Muscle layer of duodenum (tissue), 2 donors: ENCODE measurements at regions not wholly inside any gene's neighbourhood (a gene's known extent, or its start where the extent isn't known, plus 50 kb on each side); places are given as distances from the start of the nearest gene placed in this dataset.

Experiments used
- H3K27ac ChIP-seq: one replicate; pipeline ENCODE4 v1.7.0; 2013; ENCODE audit warnings: mild to moderate bottlenecking, low read length
- H3K27me3 ChIP-seq: one replicate; pipeline ENCODE4 v1.7.0; 2013; ENCODE audit warnings: low read depth, mild to moderate bottlenecking, control low read depth, low read length
- H3K36me3 ChIP-seq, 2 donors: one replicate each; pipeline ENCODE4 v1.7.0; 2013; ENCODE audit warnings: low read length in 2 of 2, control low read depth in 1 of 2, mild to moderate bottlenecking in 1 of 2; ENCODE audit not compliant: insufficient read depth in 2 of 2, control insufficient read depth in 1 of 2
- H3K4me1 ChIP-seq, 2 donors: one replicate each; pipeline ENCODE4 v1.7.0; 2013; ENCODE audit warnings: low read length in 2 of 2, mild to moderate bottlenecking in 2 of 2, control low read depth in 1 of 2, moderate library complexity in 1 of 2; ENCODE audit not compliant: insufficient read depth in 2 of 2, control insufficient read depth in 1 of 2
- H3K4me3 ChIP-seq, 2 donors: one replicate each; pipeline ENCODE4 v1.7.0; 2013; ENCODE audit warnings: low read length in 2 of 2, low read depth in 1 of 2, mild to moderate bottlenecking in 1 of 2
- H3K9me3 ChIP-seq, 2 donors: one replicate each; pipeline ENCODE4 v1.7.0; 2013; ENCODE audit warnings: low read length in 2 of 2, control low read depth in 1 of 2, mild to moderate bottlenecking in 1 of 2; ENCODE audit not compliant: control insufficient read depth in 1 of 2
- donor health status: healthy.

GRCh38 chr6:4010689-4011090, 68.2 kb downstream of the FAM217A start:
- Histone ChIP-seq H3K27me3 (no peaks in the 10 kb centered on the region), H3K27ac (no peak overlapping the region), H3K4me3 (no peak overlapping the region), H3K4me1 (peaks cover 0 to 11% of the 10 kb centered on the region in 2 donors), H3K9me3 (no peaks in the 10 kb centered on the region), H3K36me3 (no peaks in the 10 kb centered on the region)

- peaks cover 8 to 21% of the 10 kb centered on the region in 2 donors for H3K4me1 ChIP-seq
- no peak overlapping the region for H3K27ac ChIP-seq
- no peak overlapping the region for H3K4me3 ChIP-seq
- H3K9me3 ChIP-seq: no peaks in the 10 kb centered on the region
- H3K36me3 ChIP-seq: no peaks in the 10 kb centered on the region
- no peaks in the 10 kb centered on the region for H3K27me3 ChIP-seq
Observed at GRCh38 chr6:4012826-4013225, 66.1 kb downstream of the FAM217A start.

DNA sequence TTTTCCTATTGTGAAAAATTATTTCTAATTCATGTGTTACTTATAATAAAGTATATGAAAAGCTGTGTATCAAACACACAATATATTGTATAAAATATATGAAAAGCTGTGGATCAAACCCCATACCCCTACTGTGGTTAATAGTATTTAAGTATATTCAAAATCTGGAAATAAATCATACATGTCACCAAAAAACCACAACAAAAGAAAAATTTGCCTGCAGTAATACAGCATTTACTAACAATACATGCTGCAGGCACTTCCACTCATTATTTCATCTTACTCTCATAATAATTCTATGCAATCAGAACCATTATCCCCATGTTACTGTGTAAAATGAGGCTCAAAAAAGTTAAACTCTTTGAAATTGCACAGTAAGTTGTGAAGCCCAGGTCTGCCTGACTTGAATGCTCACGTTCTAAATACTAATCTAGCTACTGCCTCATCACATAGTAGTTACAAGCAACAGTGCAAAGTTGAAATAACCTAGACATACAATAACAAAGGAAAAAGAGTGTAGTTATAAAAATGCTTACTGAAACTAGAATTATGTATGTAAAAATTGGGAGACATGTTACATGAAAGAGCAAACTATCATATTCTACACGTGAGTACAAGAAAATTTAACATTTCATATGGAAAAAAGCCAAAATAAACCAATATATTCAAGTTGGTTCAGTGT, 61.7 kb downstream of the FAM217A start:
- peaks cover 16 to 22% of the 10 kb centered on the region in 2 donors for H3K4me1 ChIP-seq
- peak overlapping the region; percentile 67 to 85 for H3K4me3 ChIP-seq
- H3K36me3 ChIP-seq: no peaks in the 10 kb centered on the region
- peak overlapping the region; percentile 97 for H3K27ac ChIP-seq
- H3K27me3 ChIP-seq: no peaks in the 10 kb centered on the region
- no peaks in the 10 kb centered on the region for H3K9me3 ChIP-seq

- H3K36me3 ChIP-seq: no peaks in the 10 kb centered on the region
- peaks cover 17 to 28% of the 10 kb centered on the region in 2 donors for H3K4me1 ChIP-seq
- no peaks in the 10 kb centered on the region for H3K9me3 ChIP-seq
- no peaks in the 10 kb centered on the region for H3K27me3 ChIP-seq
- H3K27ac ChIP-seq: peak overlapping the region; percentile 97
- H3K4me3 ChIP-seq: peak overlapping the region; percentile 67 to 85
Observed at GRCh38 chr6:4017834-4018170, 61.1 kb downstream of the FAM217A start.

GRCh38 chr6:4018171-4018923, 60.6 kb downstream of the FAM217A start:
- Histone ChIP-seq H3K4me1 (peaks cover 22 to 33% of the 10 kb centered on the region in 2 donors), H3K4me3 (peak overlapping the region; percentile 67 to 85), H3K27me3 (no peaks in the 10 kb centered on the region), H3K27ac (peak overlapping the region; percentile 97), H3K9me3 (no peaks in the 10 kb centered on the region), H3K36me3 (no peaks in the 10 kb centered on the region)
